HG03097 (cell line): ENCODE measurements at regions not wholly inside any gene's neighbourhood (a gene's known extent, or its start where the extent isn't known, plus 50 kb on each side); places are given as distances from the start of the nearest gene placed in this dataset.

ENCODE experiments used
- ATAC-seq: cut with Tn5 transposase; IDR thresholded peaks from one replicate; pipeline ENCODE4 v1.9.1; 2021; ENCODE audit not compliant: unreplicated experiment, low FRiP score

DNA sequence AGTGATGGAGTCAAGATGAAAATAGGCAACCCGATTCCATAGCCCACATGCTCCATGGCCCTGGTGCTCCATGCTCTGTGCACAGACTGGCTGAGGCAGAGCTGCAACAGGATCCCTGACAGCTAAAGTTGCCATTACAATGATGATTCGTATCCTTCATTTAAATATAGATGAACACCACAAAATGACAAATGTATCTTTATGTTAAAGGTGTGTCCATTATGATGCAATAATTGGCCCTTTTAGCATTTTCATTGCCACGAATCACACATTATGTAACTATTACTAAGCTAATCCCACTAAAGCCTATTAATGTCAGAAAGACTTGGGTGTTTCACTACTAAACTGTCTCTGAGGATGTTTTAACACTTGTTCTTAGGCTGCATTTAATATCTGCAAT, 270.2 kb upstream of the THBS1 start:
- ATAC-seq = no peak

- ATAC-seq = no peak
These were observed 267.9 kb upstream of the THBS1 start for GRCh38 chr15:39312984-39313383.

GRCh38 chr15:39313467-39313866, 267.4 kb upstream of the THBS1 start:
- ATAC-seq = no peak

DNA sequence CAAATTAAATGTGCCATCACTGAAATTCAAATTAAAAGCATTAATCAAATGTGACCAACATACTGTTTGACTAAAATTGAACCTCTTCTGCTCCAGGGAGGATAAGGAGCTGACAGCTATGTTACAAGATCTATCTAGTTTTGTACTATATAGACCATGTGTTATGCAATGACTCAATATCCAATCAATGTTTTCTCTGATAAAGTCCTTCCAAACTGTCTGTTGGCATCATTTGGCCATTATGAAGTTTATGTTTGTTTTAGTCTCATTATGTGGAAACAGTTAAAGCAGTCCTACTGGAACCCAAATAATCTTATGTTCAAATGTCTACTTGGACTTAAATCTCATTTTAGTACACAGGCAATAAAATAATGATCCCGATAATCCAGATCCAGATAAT, 267.0 kb upstream of the THBS1 start:
- ATAC-seq = no peak

DNA sequence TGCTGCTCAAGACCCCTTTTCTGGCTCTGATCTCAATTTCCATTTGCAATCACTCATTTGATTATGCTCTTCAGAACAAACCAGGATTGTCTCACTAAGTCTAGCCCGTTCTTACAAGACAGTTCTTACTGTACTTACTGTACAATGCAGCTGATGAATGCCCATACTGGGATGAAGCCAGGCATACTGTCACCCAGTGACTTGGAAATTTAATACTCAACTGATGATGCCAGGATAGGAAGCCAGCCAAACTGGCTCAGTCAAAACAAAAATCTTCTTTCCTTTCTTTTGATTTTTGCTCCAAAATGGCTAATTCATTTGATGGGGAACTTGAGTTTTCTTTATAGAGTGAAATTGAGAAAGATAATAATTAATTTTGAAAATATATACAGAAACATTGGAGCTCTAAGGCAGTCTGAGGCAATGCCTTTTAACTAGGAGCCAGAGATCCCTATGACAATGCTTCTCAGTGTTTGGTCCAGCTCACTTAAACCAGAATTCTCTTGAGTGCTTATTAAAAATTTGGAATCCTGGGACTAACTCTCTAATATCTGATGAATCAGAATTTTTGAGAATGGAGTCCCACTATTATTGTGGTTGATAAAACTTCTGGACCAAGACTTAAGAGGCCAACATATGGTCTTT, 265.6 kb upstream of the THBS1 start:
- no peak for ATAC-seq

DNA sequence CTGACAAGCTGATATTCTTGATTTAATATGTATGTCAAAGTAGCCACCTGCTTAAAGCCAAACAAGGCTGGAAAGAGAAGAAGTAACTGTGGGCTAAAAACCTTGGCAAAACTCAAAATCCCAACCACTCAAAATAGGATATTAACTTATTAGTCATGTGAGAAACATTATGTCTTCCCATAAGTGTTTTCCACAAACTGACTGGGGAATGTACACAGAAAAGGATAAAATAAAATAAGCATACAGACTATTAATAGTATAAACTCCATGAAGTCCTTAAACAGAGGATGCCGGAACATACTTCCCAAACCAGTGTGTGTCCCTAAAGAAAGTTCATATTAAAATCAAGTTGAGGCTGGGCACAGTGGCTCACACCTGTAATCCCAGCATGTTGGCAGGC, 263.7 kb upstream of the THBS1 start:
- no peak for ATAC-seq

DNA sequence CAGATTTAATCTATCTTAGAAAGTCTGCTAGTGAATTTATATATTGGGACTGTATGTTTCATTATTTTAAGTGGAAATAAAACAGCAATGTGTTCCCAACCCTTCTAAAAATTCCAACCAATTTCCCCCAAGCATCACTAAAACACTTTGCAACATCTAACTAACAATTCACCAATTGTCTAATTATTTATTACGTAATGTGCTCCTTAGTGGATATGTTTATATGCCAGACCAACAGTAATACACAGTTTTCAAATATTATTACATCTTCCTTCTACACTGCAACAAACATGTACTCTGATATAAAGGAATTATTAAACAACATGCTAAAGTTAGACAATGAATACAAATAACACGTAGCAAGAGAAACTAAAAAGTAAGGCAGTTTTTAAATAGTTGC, 262.6 kb upstream of the THBS1 start:
- ATAC-seq = no peak

- ATAC-seq = no peak
These were observed 260.5 kb upstream of the THBS1 start for GRCh38 chr15:39320355-39320754.

DNA sequence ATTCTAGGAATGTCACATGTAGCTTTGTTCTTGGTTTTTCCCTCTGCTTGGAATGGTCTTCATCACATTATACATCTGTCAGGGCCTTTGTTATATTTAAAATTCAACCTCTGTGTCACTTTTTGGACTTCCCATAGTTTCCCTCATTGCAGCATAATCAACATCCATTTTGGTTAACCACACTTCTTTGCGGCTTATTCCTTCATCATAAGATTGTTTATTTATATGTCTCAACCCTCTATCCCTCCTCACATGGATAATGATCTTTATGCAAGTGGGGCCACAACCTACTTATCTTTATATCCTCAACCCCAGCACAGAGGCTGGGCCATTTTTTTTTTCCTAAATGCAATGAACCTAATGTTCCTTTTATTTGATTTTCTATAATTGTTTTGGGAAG, 260.0 kb upstream of the THBS1 start:
- no peak for ATAC-seq

- no peak for ATAC-seq
These were observed 258.9 kb upstream of the THBS1 start for GRCh38 chr15:39321977-39322376.

DNA sequence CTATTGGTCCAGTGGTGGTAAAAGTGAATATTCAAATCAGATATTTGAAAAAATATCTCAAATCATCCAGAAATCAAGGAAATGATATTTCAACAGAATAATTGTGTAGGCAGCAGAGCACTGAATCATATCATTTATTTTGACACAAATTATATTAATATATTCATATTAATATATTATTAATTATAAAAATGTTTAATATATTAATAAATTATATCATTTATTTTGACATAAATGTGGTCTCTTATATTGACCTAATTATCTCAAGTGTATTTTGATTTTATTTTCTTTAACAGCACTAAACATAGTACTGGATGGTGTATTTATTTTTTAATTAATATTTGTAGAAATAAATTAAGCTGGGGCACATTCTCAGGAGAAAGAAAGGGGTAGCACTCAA, 257.7 kb upstream of the THBS1 start:
- ATAC-seq = no peak

GRCh38 chr15:39323706-39324105, 257.2 kb upstream of the THBS1 start:
- no peak for ATAC-seq

GRCh38 chr15:39326306-39326975, 254.4 kb upstream of the THBS1 start:
- no peak for ATAC-seq

DNA sequence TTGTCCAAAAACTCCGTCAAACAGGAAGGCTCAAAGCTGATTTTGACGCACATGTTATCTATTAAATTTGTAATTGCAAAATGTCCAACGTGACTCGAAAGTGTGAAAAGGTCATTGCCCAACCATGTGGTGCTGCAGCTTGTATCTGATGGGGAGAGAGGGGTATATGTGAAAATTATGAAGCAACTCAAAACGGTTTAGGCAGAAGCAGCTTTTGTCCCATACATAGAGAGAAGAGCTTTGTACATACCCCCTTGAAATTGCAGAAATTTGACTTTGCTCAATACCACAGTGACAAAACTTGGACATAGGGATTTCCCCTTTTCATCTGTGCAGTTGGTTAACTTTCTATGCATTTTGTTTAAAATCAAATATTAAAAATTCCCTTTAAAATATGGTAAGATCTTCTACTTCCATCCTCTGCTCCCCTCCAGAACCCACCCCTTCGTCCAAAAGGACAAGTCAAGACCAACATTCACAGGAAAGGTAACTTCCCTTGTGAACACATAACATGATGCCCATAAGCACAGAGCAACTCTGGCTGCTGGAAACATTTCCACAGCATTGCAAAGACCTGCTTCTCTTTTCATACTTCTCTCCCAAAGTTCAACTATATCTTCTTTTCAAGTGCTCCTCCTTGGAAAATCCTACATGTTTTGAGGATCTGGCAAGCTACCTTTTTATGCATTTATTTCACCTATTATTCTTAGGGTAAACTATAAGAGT, 253.7 kb upstream of the THBS1 start:
- ATAC-seq = no peak

DNA sequence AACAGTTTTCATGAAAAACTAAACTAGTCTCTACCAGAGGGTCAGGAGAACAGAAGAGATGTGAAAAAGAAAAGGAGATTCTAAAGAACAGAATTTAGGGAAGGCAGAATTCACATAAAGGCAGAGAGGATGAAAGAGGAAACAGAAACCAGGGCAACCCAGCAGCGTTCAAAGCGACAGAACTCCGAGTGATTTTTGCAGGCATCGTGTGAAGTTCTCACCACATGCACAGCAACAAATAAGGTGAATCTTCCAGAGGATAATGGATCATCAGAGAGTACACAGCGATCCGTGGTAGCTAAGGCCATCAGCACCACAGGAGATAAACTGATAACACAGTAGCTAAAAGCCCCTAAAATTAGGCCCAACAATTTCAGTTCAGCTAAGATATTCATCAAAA, 250.8 kb upstream of the THBS1 start:
- no peak for ATAC-seq

DNA sequence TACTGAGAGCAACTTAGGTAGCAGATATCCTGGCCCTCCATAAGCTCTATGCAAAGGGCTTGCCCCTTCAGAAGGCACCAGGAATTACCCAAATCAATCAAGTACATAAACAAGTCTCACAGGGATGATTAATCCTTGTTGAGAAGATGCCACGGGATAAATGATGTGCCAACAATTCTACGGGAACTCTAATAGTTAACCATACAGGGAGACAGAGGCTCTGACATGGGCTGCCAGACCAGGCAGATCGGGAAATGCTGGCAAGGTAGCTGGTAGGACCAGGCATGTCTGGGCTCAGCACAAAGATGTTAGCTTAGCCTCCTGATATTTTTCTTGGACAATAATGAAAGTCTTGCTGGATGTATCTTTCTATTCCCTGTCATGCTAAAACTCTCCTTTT, 249.3 kb upstream of the THBS1 start:
- no peak for ATAC-seq

- ATAC-seq = no peak
These were observed 248.0 kb upstream of the THBS1 start for GRCh38 chr15:39332846-39333245.

DNA sequence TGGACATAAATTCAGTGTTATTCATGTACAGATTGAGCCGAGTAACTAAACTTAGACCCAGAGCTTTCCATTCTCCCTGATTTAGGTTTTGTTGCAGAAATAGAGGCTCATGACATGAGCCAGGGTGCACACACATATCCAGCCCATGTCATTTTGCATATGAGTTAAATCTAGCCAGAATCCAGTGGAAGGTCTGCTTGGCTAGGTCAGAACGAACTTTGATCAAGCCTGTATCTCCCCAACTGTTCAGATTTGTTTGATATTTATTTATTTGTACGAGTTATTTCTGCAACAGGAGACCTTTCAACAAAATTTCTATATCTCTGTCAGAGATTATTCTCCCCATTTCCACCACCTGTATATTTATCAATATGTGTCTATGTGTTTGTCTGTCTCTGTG, 247.5 kb upstream of the THBS1 start:
- ATAC-seq = no peak

GRCh38 chr15:39333896-39334295, 247.0 kb upstream of the THBS1 start:
- ATAC-seq = no peak

DNA sequence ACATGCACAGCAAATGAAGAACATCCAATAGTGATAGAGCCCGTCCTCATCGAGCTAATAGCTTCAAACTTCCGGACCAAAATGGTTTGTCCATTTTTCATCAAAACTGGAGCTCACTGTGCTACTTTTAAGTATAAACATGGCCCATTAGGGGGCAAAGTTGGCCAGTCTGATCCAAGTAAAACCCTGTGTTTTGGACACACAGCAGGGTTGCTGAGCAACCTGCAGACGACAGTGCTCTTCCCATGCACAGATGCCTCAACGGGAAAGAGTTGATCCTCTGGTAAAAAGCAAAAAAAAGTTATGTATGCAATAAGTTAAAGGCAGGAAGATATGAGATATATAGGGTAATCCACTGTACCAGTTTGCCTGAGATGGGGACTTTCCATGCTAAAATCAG, 244.0 kb upstream of the THBS1 start:
- ATAC-seq = no peak

GRCh38 chr15:39338251-39338650, 242.6 kb upstream of the THBS1 start:
- no peak for ATAC-seq
